A673 (cell line): ENCODE measurements at regions not wholly inside any gene's neighbourhood (a gene's known extent, or its start where the extent isn't known, plus 50 kb on each side); places are given as distances from the start of the nearest gene placed in this dataset.
"Not testable (repeated sequence)": the region's sequence is repeated elsewhere in the genome, so short reads cannot be mapped to it uniquely, and the experiment has no call there.

Source experiments
- BruUV-seq: library from RNA; stranded (reverse); fragments of 400-500 nt; replicated peaks from 2 replicates; lab custom pipeline; 2021; lab: Mats Ljungman, UMichigan
- CTCF ChIA-PET: fragments of 300-600 bp; sonication (Branson Sonifier 250); formaldehyde crosslinking; loops from one replicate; lab custom pipeline; 2022; ENCODE audit warnings: antibody characterized with exemption; lab: Charles Lee
- POLR2A ChIA-PET: fragments of 300-600 bp; sonication (Branson Sonifier 250); formaldehyde crosslinking; loops from one replicate; lab custom pipeline; 2022; ENCODE audit warnings: antibody characterized with exemption; ENCODE audit not compliant: low non-redundant PET; lab: Charles Lee
- DNase-seq: peaks from one replicate; pipeline ENCODE4 v3.0.0-alpha.2; 2015; ENCODE audit warnings: low spot score
- H3K27ac ChIP-seq: fragments of 200-600 bp; sonication (generic); 2 replicates; pipeline ENCODE4 v1.5.1; 2016; ENCODE audit warnings: mixed run types, low read depth, mild to moderate bottlenecking, mixed read lengths, antibody characterized with exemption, low read length; ENCODE audit not compliant: poor library complexity, severe bottlenecking
- H3K27me3 ChIP-seq: fragments of 200-600 bp; sonication (generic); replicated peaks from 2 replicates; pipeline ENCODE4 v1.6.1; 2017; ENCODE audit warnings: mixed run types, low read depth, mild to moderate bottlenecking, mixed read lengths, antibody characterized with exemption, low read length; ENCODE audit not compliant: insufficient read depth, poor library complexity
- H3K36me3 ChIP-seq: fragments of 200-600 bp; sonication (generic); 2 replicates; pipeline ENCODE4 v1.6.1; 2016; ENCODE audit warnings: mixed run types, mild to moderate bottlenecking, mixed read lengths, antibody characterized with exemption, low read length; ENCODE audit not compliant: insufficient read depth, poor library complexity, severe bottlenecking
- H3K4me1 ChIP-seq: fragments of 200-600 bp; sonication (generic); 2 replicates; pipeline ENCODE4 v1.6.1; 2017; ENCODE audit warnings: mixed run types, mild to moderate bottlenecking, mixed read lengths, antibody characterized with exemption, low read length; ENCODE audit not compliant: insufficient read depth, poor library complexity, severe bottlenecking
- H3K4me3 ChIP-seq: fragments of 200-600 bp; sonication (generic); 2 replicates; pipeline ENCODE4 v1.5.1; 2016; ENCODE audit warnings: low read depth, mixed run types, mild to moderate bottlenecking, mixed read lengths, low read length; ENCODE audit not compliant: poor library complexity, severe bottlenecking
- H3K9me3 ChIP-seq: fragments of 200-600 bp; sonication (generic); 2 replicates; pipeline ENCODE4 v1.6.1; 2016; ENCODE audit warnings: mixed run types, low read depth, mild to moderate bottlenecking, mixed read lengths, antibody characterized with exemption, low read length; ENCODE audit not compliant: poor library complexity, severe bottlenecking
- CTCF ChIP-seq: fragments of 300-800, 200-600 bp; sonication (generic); conservative IDR thresholded peaks from 2 replicates; pipeline ENCODE4 v1.5.1; 2017; ENCODE audit warnings: low read depth, mild to moderate bottlenecking, antibody characterized with exemption, low read length, moderate library complexity, mixed read lengths
- EZH2 ChIP-seq: fragments of 200-600 bp; sonication (generic); IDR thresholded peaks from 2 replicates; pipeline ENCODE4 v1.6.1; 2017; ENCODE audit warnings: borderline replicate concordance, low read depth, mild to moderate bottlenecking, mixed read lengths, antibody characterized with exemption, low read length; ENCODE audit not compliant: poor library complexity, severe bottlenecking
- intact Hi-C: fragments of 100-400 bp; cut with micrococcal nuclease; formaldehyde crosslinking; loops from one replicate; pipeline ENCODE4 v1.10.0; 2022; ENCODE audit not compliant: unreplicated experiment

DNA sequence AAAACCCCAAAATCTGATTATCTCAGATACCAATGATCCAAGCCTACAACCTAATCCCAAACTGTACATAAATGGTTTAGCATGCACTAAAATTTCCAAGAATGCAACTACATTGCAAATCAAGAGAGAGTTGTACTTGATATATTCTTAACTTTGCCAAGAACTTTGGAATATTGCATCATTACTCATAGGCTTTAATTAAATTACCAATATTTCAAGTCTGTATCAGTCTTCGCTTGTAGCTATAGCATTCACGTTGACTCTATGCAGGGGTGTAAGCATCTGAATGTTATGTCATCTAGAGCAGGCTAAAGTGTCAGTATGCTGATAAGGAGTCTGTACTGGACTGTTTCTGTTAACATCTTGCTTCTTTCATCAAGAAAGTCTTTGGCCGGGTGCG lies 56.3 kb downstream of the FOXI3 start:
- ChIA-PET POLR2A (no interaction called here), CTCF (no interaction called here)
- Histone ChIP-seq H3K36me3 (no peaks in the 10 kb centered on the region), H3K27ac (no peak overlapping the region), H3K9me3 (no peaks in the 10 kb centered on the region), H3K4me3 (no peak overlapping the region), H3K27me3 (peaks cover 16% of the 10 kb centered on the region), H3K4me1 (no peaks in the 10 kb centered on the region)
- DNase-seq, result no peak
- intact Hi-C loops, result no loop called here
- TF ChIP-seq CTCF, result no peak
- no peak for TF ChIP-seq EZH2
- BruUV-seq, result no TSS peak

GRCh38 chr2:88377641-88377991 lies 74.9 kb downstream of the FOXI3 start:
- no peak for DNase-seq
- ChIA-PET CTCF (no interaction called here), POLR2A (no interaction called here)
- TF ChIP-seq EZH2, result no peak
- TF ChIP-seq CTCF, result no peak
- no peaks in the 10 kb centered on the region for H3K27me3 ChIP-seq
- no peaks in the 10 kb centered on the region for H3K9me3 ChIP-seq
- H3K4me1 ChIP-seq, result no peaks in the 10 kb centered on the region
- intact Hi-C loops, result no loop called here
- no peak overlapping the region for H3K4me3 ChIP-seq
- H3K27ac ChIP-seq, result no peak overlapping the region
- no peaks in the 10 kb centered on the region for H3K36me3 ChIP-seq
- no TSS peak for BruUV-seq

- Histone ChIP-seq H3K9me3 (no peaks in the 10 kb centered on the region), H3K27me3 (no peaks in the 10 kb centered on the region), H3K4me1 (no peaks in the 10 kb centered on the region), H3K36me3 (no peaks in the 10 kb centered on the region), H3K27ac (no peak overlapping the region), H3K4me3 (no peak overlapping the region)
- CTCF ChIA-PET, result no interaction called here
- intact Hi-C loops, result no loop called here
- no TSS peak for BruUV-seq
- TF ChIP-seq EZH2 (no peak), CTCF (no peak)
- no peak for DNase-seq
- POLR2A ChIA-PET, result no interaction called here
These were observed 80.5 kb downstream of the FOXI3 start for GRCh38 chr2:88372042-88372441.

DNA sequence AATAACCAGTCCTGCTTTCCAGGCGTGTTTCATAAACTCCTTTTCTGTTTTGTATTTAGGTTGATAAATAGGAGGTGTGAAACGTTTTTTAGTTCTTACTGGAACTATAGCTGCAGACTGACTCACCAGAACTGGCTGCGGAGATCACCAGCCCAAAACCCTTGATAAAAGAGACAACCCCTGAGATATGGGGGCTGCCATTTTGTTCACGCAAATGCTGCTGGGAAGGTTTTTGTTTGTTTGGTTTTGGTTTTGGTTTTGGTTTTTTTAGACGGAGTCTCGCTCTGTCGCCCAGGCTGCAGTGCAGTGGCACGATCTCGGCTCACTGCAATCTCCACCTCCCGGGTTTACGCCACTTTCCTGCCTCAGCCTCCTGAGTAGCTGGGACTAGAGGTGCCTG lies 87.1 kb downstream of the FOXI3 start:
- H3K4me3 ChIP-seq, H3K9me3 ChIP-seq, H3K27me3 ChIP-seq, CTCF ChIA-PET, H3K4me1 ChIP-seq, DNase-seq, H3K27ac ChIP-seq, BruUV-seq, intact Hi-C loops, H3K36me3 ChIP-seq, POLR2A ChIA-PET: not testable (repeated sequence)
